ENCODE measurements at regions not wholly inside any gene's neighbourhood (a gene's known extent, or its start where the extent isn't known, plus 50 kb on each side); places are given as distances from the start of the nearest gene placed in this dataset.
"Not testable (repeated sequence)": the region's sequence is repeated elsewhere in the genome, so short reads cannot be mapped to it uniquely, and the experiment has no call there.

DNA sequence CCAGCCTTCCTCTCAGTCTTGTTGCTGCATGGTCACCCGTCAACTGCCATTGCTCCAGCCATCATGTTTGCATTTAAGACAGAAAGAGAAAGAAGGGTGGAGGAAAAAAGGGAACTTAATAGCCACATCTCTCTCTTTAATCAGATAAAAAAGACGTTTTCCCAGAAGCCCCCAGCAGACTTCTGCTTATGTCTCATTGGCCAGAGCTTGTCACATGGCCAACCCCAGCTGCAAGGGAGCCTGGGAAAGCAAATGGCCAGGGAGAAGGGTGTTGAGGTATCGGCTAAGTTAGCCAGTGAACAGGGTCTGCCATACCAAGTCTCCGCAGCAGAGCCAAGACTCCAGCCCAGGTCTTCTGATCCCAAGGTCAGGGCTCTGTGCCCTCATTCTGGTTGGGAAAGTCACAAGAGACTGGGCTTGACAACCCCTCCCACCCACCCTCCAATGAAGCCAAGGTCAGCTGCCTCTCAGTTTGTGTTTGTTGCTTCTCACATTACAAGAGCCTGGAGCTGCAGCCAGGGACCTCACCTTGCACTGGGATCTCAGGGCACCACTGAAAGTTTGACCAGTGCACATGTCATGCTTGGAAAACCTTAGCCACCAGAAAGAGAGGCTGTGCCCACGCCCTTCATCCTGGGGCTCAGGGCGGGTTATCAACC, 80.3 kb upstream of the LYZL2 start:
- intact Hi-C loops (cut with DNase I): no loop called here
- H3K9me3 ChIP-seq: no peaks in the 10 kb centered on the region
- TF ChIP-seq CTCF (IDR thresholded peaks at IDR 0.05): no peak
- no peaks in the 10 kb centered on the region for H3K4me1 ChIP-seq
- no peak for ATAC-seq
- H3K27me3 ChIP-seq: no peaks in the 10 kb centered on the region
- H3K4me3 ChIP-seq: no peak overlapping the region
- no peak for DNase-seq
- no peak overlapping the region for H3K27ac ChIP-seq
- no peaks in the 10 kb centered on the region for H3K36me3 ChIP-seq

GRCh38 chr10:30709229-30709628, 79.7 kb upstream of the LYZL2 start:
- Histone ChIP-seq H3K4me1 (no peaks in the 10 kb centered on the region), H3K36me3 (no peaks in the 10 kb centered on the region), H3K4me3 (no peak overlapping the region), H3K27ac (no peak overlapping the region), H3K27me3 (no peaks in the 10 kb centered on the region), H3K9me3 (no peaks in the 10 kb centered on the region)
- intact Hi-C loops (cut with DNase I): no loop called here
- ATAC-seq: no peak
- TF ChIP-seq CTCF (IDR thresholded peaks at IDR 0.05): no peak
- DNase-seq: no peak

- DNase-seq (no peak), ATAC-seq (no peak)
- intact Hi-C loops (cut with DNase I): no loop called here
- no peaks in the 10 kb centered on the region for H3K27me3 ChIP-seq
- no peaks in the 10 kb centered on the region for H3K4me1 ChIP-seq
- H3K36me3 ChIP-seq: no peaks in the 10 kb centered on the region
- TF ChIP-seq CTCF (IDR thresholded peaks at IDR 0.05): no peak
- H3K9me3 ChIP-seq: no peaks in the 10 kb centered on the region
- H3K27ac ChIP-seq: no peak overlapping the region
- H3K4me3 ChIP-seq: no peak overlapping the region
Observed at GRCh38 chr10:30708234-30708633, 78.7 kb upstream of the LYZL2 start.

DNA sequence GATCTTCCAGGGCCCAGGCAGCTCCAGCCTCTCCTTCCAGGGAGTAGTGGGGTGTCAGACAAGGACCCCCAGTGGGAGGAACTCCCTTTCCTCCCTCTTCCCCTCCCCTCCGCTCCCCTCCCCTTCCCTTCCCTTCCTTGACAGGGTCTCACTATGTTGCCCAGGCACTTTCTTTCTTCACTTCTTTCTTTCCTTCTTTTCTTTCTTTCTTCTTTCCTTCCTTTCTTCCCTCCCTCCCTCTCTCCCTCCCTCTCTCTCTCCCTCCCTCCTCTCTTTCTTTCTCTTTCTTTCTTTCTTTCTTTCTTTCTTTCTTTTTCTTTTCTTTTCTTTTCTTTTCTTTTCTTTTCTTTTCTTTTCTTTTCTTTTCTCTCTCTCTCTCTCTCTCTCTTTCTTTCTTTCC, 76.6 kb upstream of the LYZL2 start:
- H3K9me3 ChIP-seq; DNase-seq; H3K4me1 ChIP-seq; H3K4me3 ChIP-seq; intact Hi-C loops (cut with DNase I); H3K27me3 ChIP-seq; ATAC-seq; H3K36me3 ChIP-seq: not testable (repeated sequence)
- peak overlapping the region; percentile 42 for H3K27ac ChIP-seq

GRCh38 chr10:30705625-30706149, 76.1 kb upstream of the LYZL2 start:
- DNase-seq: no peak

More at GRCh38 chr10:30705625-30706149, 76.1 kb upstream of the LYZL2 start:
- TF ChIP-seq CTCF (IDR thresholded peaks at IDR 0.05): no peak
- peaks cover 3% of the 10 kb centered on the region for H3K4me1 ChIP-seq
- H3K4me3 ChIP-seq: no peak overlapping the region
- peak; percentile 28 for ATAC-seq
- intact Hi-C loops (cut with DNase I): no loop called here
- H3K9me3 ChIP-seq: no peaks in the 10 kb centered on the region
- no peaks in the 10 kb centered on the region for H3K36me3 ChIP-seq
- H3K27ac ChIP-seq: peak overlapping the region; percentile 42
- no peaks in the 10 kb centered on the region for H3K27me3 ChIP-seq
